Adrenal gland (tissue), 9 donors: ENCODE measurements at regions not wholly inside any gene's neighbourhood (a gene's known extent, or its start where the extent isn't known, plus 50 kb on each side); places are given as distances from the start of the nearest gene placed in this dataset.
A peak's percentile ranks its signal among the peaks of the same experiment; 100 is the strongest.

Experiments used
- DNase-seq, 7 donors: peaks; one replicate each; pipeline ENCODE4 v3.0.0-alpha.2; 2019 to 2020
- H3K27ac ChIP-seq, 5 donors: fragments of 200-600 bp; sonication (generic) in 4 of 5; 1 replicate in 3 of 5; 2 replicates in 2 of 5; pipeline versions ENCODE4 v1.5.1 to v1.8.0; 2016 to 2020; ENCODE audit warnings: mild to moderate bottlenecking in 1 of 5
- H3K27me3 ChIP-seq: fragments of 200-600 bp; 2 replicates; pipeline ENCODE4 v1.8.0; 2021
- H3K36me3 ChIP-seq, 2 donors: fragments of 200-600 bp; replicated peaks in 1 of 2; 1 replicate in 1 of 2; 2 replicates in 1 of 2; pipeline versions ENCODE4 v1.5.1 to v1.8.0; 2018 to 2022
- H3K4me1 ChIP-seq, 2 donors: fragments of 200-600 bp; replicated peaks in 1 of 2; 1 replicate in 1 of 2; 2 replicates in 1 of 2; pipeline versions ENCODE4 v1.5.1 to v1.8.0; 2018 to 2021
- H3K4me3 ChIP-seq, 4 donors: fragments of 200-600 bp; sonication (generic) in 3 of 4; one replicate each; pipeline ENCODE4 v1.5.1; 2016 to 2018
- H3K9me3 ChIP-seq, 3 donors: fragments of 200-600 bp; sonication (generic) in 1 of 3; replicated peaks in 1 of 3; 1 replicate in 2 of 3; 2 replicates in 1 of 3; pipeline versions ENCODE4 v1.5.1 to v1.8.0; 2016 to 2021
- CTCF ChIP-seq, 6 experiments: fragments of 450-650 bp in 4 of 6; fragments of 200-600 bp in 2 of 6; sonication (generic) in 1 of 6; IDR thresholded peaks; 1 replicate in 5 of 6; 2 replicates in 1 of 6; pipeline versions ENCODE4 v1.5.1 to v1.8.0; 2016 to 2021; ENCODE audit warnings: antibody characterized with exemption in 6 of 6, mild to moderate bottlenecking in 2 of 6, moderate library complexity in 1 of 6
- POLR2A ChIP-seq, 2 donors: fragments of 450-650 bp; IDR thresholded peaks; one replicate each; pipeline ENCODE4 v1.6.1; 2017; ENCODE audit warnings: antibody characterized with exemption in 2 of 2, mild to moderate bottlenecking in 2 of 2, moderate library complexity in 1 of 2
- WGBS, 4 donors: extraction: QIAGEN DNeasy Blood & Tissue Kit in 2 of 4; methylation state at CpG; one replicate each; pipeline versions ENCODE4 v1.1.5 to v1.1.7; 2013 to 2017; 5-methylcytosine and 5-hydroxymethylcytosine counted together
- intact Hi-C, 2 donors: fragments of 100-400 bp; cut with DNase I; formaldehyde crosslinking; loops; one replicate each; pipeline versions ENCODE4 v1.14.1 to v1.15.0; 2022 to 2023
- donor health status: healthy with polysubstance abuse.
- donor health status: Bipolar disorder and iron deficiency.
- donor health status: DM: yes; HTN: yes; CAD: no.
- donor health status: DM: no; HTN: no; CAD: no.
- donor health status: DM: no; HTN: no; CAD: no.

DNA sequence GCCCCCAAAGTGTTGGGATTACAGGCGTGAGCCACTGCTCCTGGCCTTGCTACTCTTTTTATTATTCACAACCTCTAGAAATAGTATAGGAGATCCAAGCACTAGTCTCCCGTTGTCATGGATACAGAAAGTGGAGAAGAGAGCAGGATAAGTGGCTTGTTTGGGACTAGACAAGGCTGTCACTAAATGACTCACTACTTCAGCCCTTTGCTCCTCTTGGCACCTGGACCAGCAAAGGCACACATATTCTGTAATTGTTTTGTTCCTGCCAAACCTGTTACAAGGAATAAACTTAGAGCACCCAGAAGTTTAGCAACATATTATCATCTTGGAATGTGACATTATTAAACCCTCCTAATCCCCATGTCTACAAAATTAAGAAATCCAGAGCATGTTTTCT lies 427.2 kb upstream of the THBS1 start:
- no peak for TF ChIP-seq CTCF (IDR thresholded peaks at IDR 0.05)
- no peak for TF ChIP-seq POLR2A (IDR thresholded peaks at IDR 0.05)
- H3K27me3 ChIP-seq: no peaks in the 10 kb centered on the region
- H3K4me3 ChIP-seq: no peak overlapping the region
- no peak overlapping the region for H3K27ac ChIP-seq
- WGBS, 4 donors: 65 to 78% (median 73%) methylated on average over 2 of the region's 2 CpGs
- peak in 2 of 7 donors; percentile 13 to 29 for DNase-seq
- no peaks in the 10 kb centered on the region for H3K9me3 ChIP-seq
- H3K4me1 ChIP-seq: peaks cover 11 to 21% of the 10 kb centered on the region in 2 donors
- intact Hi-C loops: no loop called here
- H3K36me3 ChIP-seq: no peaks in the 10 kb centered on the region

DNA sequence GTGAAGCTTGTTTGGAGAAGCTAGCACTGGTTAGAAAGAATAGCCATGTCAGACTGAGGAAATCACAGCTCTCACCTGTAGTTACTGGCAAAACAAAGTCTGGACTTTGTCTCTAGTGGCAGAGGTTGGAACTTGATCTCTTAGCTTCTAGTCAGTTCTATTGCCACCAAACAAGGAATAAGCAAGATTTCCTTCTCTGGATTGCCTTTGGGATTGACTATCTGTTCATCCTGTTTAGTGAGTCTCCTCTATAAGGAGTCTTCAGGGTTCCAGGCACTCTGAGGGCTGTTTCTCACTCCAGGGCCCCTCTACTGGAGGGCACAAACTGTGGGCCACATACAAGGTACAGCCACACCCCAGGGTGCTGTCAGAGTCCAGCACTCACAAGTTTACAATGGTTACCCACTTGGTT lies 426.6 kb upstream of the THBS1 start:
- intact Hi-C loops: no loop called here
- Histone ChIP-seq H3K4me1 (peaks cover 11 to 21% of the 10 kb centered on the region in 2 donors), H3K27me3 (no peaks in the 10 kb centered on the region), H3K4me3 (no peak overlapping the region), H3K36me3 (no peaks in the 10 kb centered on the region), H3K27ac (no peak overlapping the region), H3K9me3 (no peaks in the 10 kb centered on the region)
- TF ChIP-seq CTCF (IDR thresholded peaks at IDR 0.05) (no peak), POLR2A (IDR thresholded peaks at IDR 0.05) (no peak)
- DNase-seq: no peak

DNA sequence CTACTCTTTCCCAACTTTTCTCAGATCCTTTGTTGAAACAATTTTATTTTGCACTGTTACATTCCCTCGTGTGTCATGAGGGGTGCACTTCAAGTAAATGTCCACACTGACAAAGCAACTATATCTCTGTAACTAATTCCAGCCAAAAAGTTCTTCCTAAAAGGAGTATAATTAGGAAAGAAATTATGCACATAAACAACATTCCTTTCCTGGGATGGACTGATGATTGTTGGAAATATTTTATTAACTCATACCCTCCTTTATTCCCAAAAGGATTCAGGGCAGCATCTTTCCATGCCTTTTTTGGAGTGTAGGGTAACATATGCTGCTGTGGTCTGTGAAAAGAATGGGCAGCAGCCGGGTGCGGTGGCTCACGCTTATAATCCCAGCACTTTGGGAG lies 426.1 kb upstream of the THBS1 start:
- peaks cover 11 to 21% of the 10 kb centered on the region in 2 donors for H3K4me1 ChIP-seq
- H3K36me3 ChIP-seq: no peaks in the 10 kb centered on the region
- H3K9me3 ChIP-seq: no peaks in the 10 kb centered on the region
- no peak for DNase-seq
- TF ChIP-seq POLR2A (IDR thresholded peaks at IDR 0.05) (no peak), CTCF (IDR thresholded peaks at IDR 0.05) (no peak)
- intact Hi-C loops: no loop called here
- H3K27ac ChIP-seq: no peak overlapping the region
- H3K4me3 ChIP-seq: no peak overlapping the region
- H3K27me3 ChIP-seq: no peaks in the 10 kb centered on the region
- WGBS, 4 donors: 73 to 88% (median 84%) methylated on average over 4 of the region's 4 CpGs

GRCh38 chr15:39156166-39156565 lies 424.7 kb upstream of the THBS1 start:
- intact Hi-C loops: no loop called here
- Histone ChIP-seq H3K27ac (peak overlapping the region in 3 of 5 donors; percentile 10 to 41 (median 39)), H3K4me3 (no peak overlapping the region), H3K4me1 (peaks cover 11 to 21% of the 10 kb centered on the region in 2 donors), H3K36me3 (no peaks in the 10 kb centered on the region), H3K9me3 (no peaks in the 10 kb centered on the region), H3K27me3 (no peaks in the 10 kb centered on the region)
- 14 to 39% (median 30%) methylated on average over 1 of the region's 1 CpG for WGBS, 4 donors
- DNase-seq: peak in 4 of 7 donors; percentile 16 to 63 (median 42)
- no peak for TF ChIP-seq CTCF (IDR thresholded peaks at IDR 0.05)
- TF ChIP-seq POLR2A (IDR thresholded peaks at IDR 0.05): no peak
